H9 (cell line): ENCODE measurements at regions not wholly inside any gene's neighbourhood (a gene's known extent, or its start where the extent isn't known, plus 50 kb on each side); places are given as distances from the start of the nearest gene placed in this dataset.
A peak's percentile ranks its signal among the peaks of the same experiment; 100 is the strongest.

Experiments used
- DNase-seq: peaks from one replicate; pipeline ENCODE4 v3.0.0-alpha.2; 2017
- H2AFZ ChIP-seq: one replicate; pipeline ENCODE4 v1.6.1; 2013; ENCODE audit warnings: mild to moderate bottlenecking, low read length, control low read depth, moderate library complexity
- H2AK5ac ChIP-seq: 2 replicates; pipeline ENCODE4 v1.6.1; 2013; ENCODE audit warnings: low read length, control low read depth, mixed read lengths; ENCODE audit not compliant: insufficient read length
- H2BK120ac ChIP-seq: one replicate; pipeline ENCODE4 v1.6.1; 2013; ENCODE audit warnings: low read depth, mild to moderate bottlenecking, low read length, control low read depth, inconsistent platforms; ENCODE audit not compliant: poor library complexity, severe bottlenecking
- H2BK12ac ChIP-seq: 2 replicates; pipeline ENCODE4 v1.6.1; 2013; ENCODE audit warnings: low read length, control low read depth, mixed read lengths, low read depth; ENCODE audit not compliant: insufficient read length
- H2BK15ac ChIP-seq: 2 replicates; pipeline ENCODE4 v1.6.1; 2013; ENCODE audit warnings: low read depth, low read length, control low read depth
- H2BK20ac ChIP-seq: one replicate; pipeline ENCODE4 v1.6.1; 2013; ENCODE audit warnings: low read depth, mild to moderate bottlenecking, low read length, control low read depth, inconsistent platforms; ENCODE audit not compliant: poor library complexity, severe bottlenecking
- H2BK5ac ChIP-seq: 2 replicates; pipeline ENCODE4 v1.6.1; 2013; ENCODE audit warnings: low read length, control low read depth, mixed read lengths; ENCODE audit not compliant: insufficient read length
- H3K14ac ChIP-seq: 2 replicates; pipeline ENCODE4 v1.6.1; 2013; ENCODE audit warnings: low read length, control low read depth; ENCODE audit not compliant: insufficient read depth
- H3K18ac ChIP-seq: 2 replicates; pipeline ENCODE4 v1.6.1; 2013; ENCODE audit warnings: low read depth, mild to moderate bottlenecking, mixed read lengths, low read length, control low read depth; ENCODE audit not compliant: insufficient read length
- H3K23ac ChIP-seq: 2 replicates; pipeline ENCODE4 v1.6.1; 2013; ENCODE audit warnings: low read length, control low read depth, mixed read lengths, low read depth; ENCODE audit not compliant: insufficient read length
- H3K23me2 ChIP-seq: 2 replicates; pipeline ENCODE4 v1.6.1; 2013; ENCODE audit warnings: low read depth, mild to moderate bottlenecking, mixed read lengths, low read length, control low read depth; ENCODE audit not compliant: insufficient read length, poor library complexity, severe bottlenecking
- H3K27ac ChIP-seq: 2 replicates; pipeline ENCODE4 v1.5.1; 2013; ENCODE audit warnings: low read length, control low read depth, mixed read lengths, low read depth; ENCODE audit not compliant: insufficient read length
- H3K27me3 ChIP-seq: 2 replicates; pipeline ENCODE4 v1.6.1; 2013; ENCODE audit warnings: low read length, control low read depth, inconsistent platforms; ENCODE audit not compliant: insufficient read depth
- H3K4ac ChIP-seq: 2 replicates; pipeline ENCODE4 v1.6.1; 2013; ENCODE audit warnings: low read depth, mild to moderate bottlenecking, control low read depth, inconsistent platforms, low read length, moderate library complexity
- H3K4me1 ChIP-seq: 2 replicates; pipeline ENCODE4 v1.6.1; 2013; ENCODE audit warnings: low read length, control low read depth, inconsistent platforms; ENCODE audit not compliant: insufficient read depth
- H3K4me2 ChIP-seq: 2 replicates; pipeline ENCODE4 v1.6.1; 2013; ENCODE audit warnings: low read length, control low read depth, mixed read lengths; ENCODE audit not compliant: insufficient read length, insufficient read depth
- H3K56ac ChIP-seq: 2 replicates; pipeline ENCODE4 v1.6.1; 2013; ENCODE audit warnings: low read depth, mild to moderate bottlenecking, mixed read lengths, low read length, control low read depth; ENCODE audit not compliant: insufficient read length
- H3K79me1 ChIP-seq: 2 replicates; pipeline ENCODE4 v1.6.1; 2013; ENCODE audit warnings: low read depth, mild to moderate bottlenecking, moderate library complexity, low read length, control low read depth, inconsistent platforms; ENCODE audit not compliant: insufficient read depth, poor library complexity, severe bottlenecking
- H3K79me2 ChIP-seq: 2 replicates; pipeline ENCODE4 v1.6.1; 2013; ENCODE audit warnings: low read length, control low read depth, inconsistent platforms; ENCODE audit not compliant: insufficient read depth
- H3K9ac ChIP-seq: 2 replicates; pipeline ENCODE4 v1.6.1; 2013; ENCODE audit warnings: low read length, control low read depth, mixed read lengths; ENCODE audit not compliant: insufficient read length; ENCODE audit errors: extremely low read depth
- H3K9me3 ChIP-seq: one replicate; pipeline ENCODE4 v1.6.1; 2013; ENCODE audit warnings: low read depth, low read length, inconsistent platforms; ENCODE audit not compliant: control insufficient read depth
- H3T11ph ChIP-seq: one replicate; pipeline ENCODE4 v1.6.1; 2013; ENCODE audit warnings: mild to moderate bottlenecking, low read length, control low read depth, inconsistent platforms
- H4K20me1 ChIP-seq: one replicate; pipeline ENCODE4 v1.6.1; 2013; ENCODE audit not compliant: control insufficient read depth, insufficient read length, insufficient read depth
- H4K5ac ChIP-seq: 2 replicates; pipeline ENCODE4 v1.6.1; 2013; ENCODE audit warnings: low read depth, mild to moderate bottlenecking, mixed read lengths, low read length, control low read depth; ENCODE audit not compliant: insufficient read length
- H4K8ac ChIP-seq: replicated peaks from 2 replicates; pipeline ENCODE4 v1.6.1; 2013; ENCODE audit warnings: low read length, control low read depth, mixed read lengths, low read depth; ENCODE audit not compliant: insufficient read length
- H4K91ac ChIP-seq: 2 replicates; pipeline ENCODE4 v1.6.1; 2013; ENCODE audit warnings: low read depth, mild to moderate bottlenecking, moderate library complexity, mixed read lengths, low read length, control low read depth; ENCODE audit not compliant: insufficient read length
- H3K27ac Mint-ChIP-seq, 3 experiments: 2 replicates in 2 of 3; 3 replicates in 1 of 3; pipeline ENCODE4 v1.8.0; 2020 to 2021; ENCODE audit warnings: mixed read lengths in 3 of 3, mild to moderate bottlenecking in 1 of 3, moderate library complexity in 1 of 3
- H3K27me3 Mint-ChIP-seq: 2 replicates; pipeline ENCODE4 v1.8.0; 2021; ENCODE audit warnings: low read depth, mild to moderate bottlenecking, moderate library complexity, mixed read lengths
- H3K36me3 Mint-ChIP-seq, 3 experiments: 2 replicates in 2 of 3; 3 replicates in 1 of 3; pipeline ENCODE4 v1.8.0; 2020 to 2021; ENCODE audit warnings: low read depth in 3 of 3, mixed read lengths in 3 of 3; ENCODE audit not compliant: insufficient read depth in 1 of 3
- H3K4me1 Mint-ChIP-seq, 2 experiments: 2 replicates each; pipeline ENCODE4 v1.8.0; 2020; ENCODE audit warnings: mixed read lengths in 2 of 2
- H3K4me3 Mint-ChIP-seq, 2 experiments: 2 replicates in 1 of 2; 3 replicates in 1 of 2; pipeline ENCODE4 v1.8.0; 2020 to 2021; ENCODE audit warnings: mild to moderate bottlenecking in 2 of 2, mixed read lengths in 2 of 2, moderate library complexity in 1 of 2
- H3K9me3 Mint-ChIP-seq, 2 experiments: 2 replicates in 1 of 2; 3 replicates in 1 of 2; pipeline ENCODE4 v1.8.0; 2020; ENCODE audit warnings: mild to moderate bottlenecking in 2 of 2, mixed read lengths in 2 of 2, moderate library complexity in 1 of 2
- CTCF ChIP-seq: fragments of 200-600 bp; sonication (generic); conservative IDR thresholded peaks from 3 replicates; pipeline ENCODE4 v1.8.0; 2021; ENCODE audit warnings: antibody characterized with exemption, mild to moderate bottlenecking
- WGBS: extraction: QIAGEN DNeasy Blood & Tissue Kit; methylation state at CpG from one replicate; pipeline ENCODE4 v1.1.7; 2013; ENCODE audit warnings: missing lambda C conversion rate, low lambda C conversion rate, mixed read lengths; ENCODE audit not compliant: insufficient read length; ENCODE audit errors: extremely low coverage; 5-methylcytosine and 5-hydroxymethylcytosine counted together

- H3K9me3 ChIP-seq: no peaks in the 10 kb centered on the region
- H2AK5ac ChIP-seq: no peak overlapping the region
- WGBS: no CpG with 5 or more reads among the region's 3 CpGs
- no peak overlapping the region for H4K8ac ChIP-seq
- TF ChIP-seq CTCF: no peak
- no peak overlapping the region for H3K23ac ChIP-seq
- H3K27ac Mint-ChIP-seq: peak overlapping the region in 1 of 3 experiments; percentile 73; a peak in 1 of 7 replicates
- no peak overlapping the region for H2AFZ ChIP-seq
- no peaks in the 10 kb centered on the region for H3K79me1 ChIP-seq
- H4K91ac ChIP-seq: no peak overlapping the region
- peaks cover 3% of the 10 kb centered on the region in 2 experiments for H3K4me1 Mint-ChIP-seq
- H3K4me2 ChIP-seq: no peak overlapping the region
- no peak overlapping the region for H2BK15ac ChIP-seq
- H3K9ac ChIP-seq: no peak overlapping the region
- H3K79me2 ChIP-seq: no peaks in the 10 kb centered on the region
- H2BK12ac ChIP-seq: no peak overlapping the region
- H3K36me3 Mint-ChIP-seq: no peaks in the 10 kb centered on the region
- H3K14ac ChIP-seq: no peak overlapping the region
- no peak overlapping the region for H4K5ac ChIP-seq
- no peak overlapping the region for H3T11ph ChIP-seq
- no peaks in the 10 kb centered on the region for H3K27me3 ChIP-seq
- H4K20me1 ChIP-seq: no peaks in the 10 kb centered on the region
- H2BK120ac ChIP-seq: no peak overlapping the region
- H3K4me1 ChIP-seq: no peaks in the 10 kb centered on the region; the same call in 1 of the 2 replicates
- H3K9me3 Mint-ChIP-seq: no peaks in the 10 kb centered on the region
- no peak overlapping the region for H3K4me3 Mint-ChIP-seq
- no peak for DNase-seq
- H3K18ac ChIP-seq: no peak overlapping the region
- no peak overlapping the region for H2BK5ac ChIP-seq
- H3K27me3 Mint-ChIP-seq: no peaks in the 10 kb centered on the region
- no peak overlapping the region for H3K27ac ChIP-seq
- H2BK20ac ChIP-seq: no peak overlapping the region
- no peak overlapping the region for H3K4ac ChIP-seq
- no peak overlapping the region for H3K56ac ChIP-seq
- no peaks in the 10 kb centered on the region for H3K23me2 ChIP-seq
These were observed 730.0 kb downstream of the MAT2B start for GRCh38 chr5:164235300-164235891.
